Esophagus muscularis mucosa (tissue), 2 donors: ENCODE measurements at regions not wholly inside any gene's neighbourhood (a gene's known extent, or its start where the extent isn't known, plus 50 kb on each side); places are given as distances from the start of the nearest gene placed in this dataset.

Source experiments
- EP300 ChIP-seq: sonication (generic); formaldehyde crosslinking; IDR thresholded peaks from one replicate; pipeline ENCODE4 v1.6.1; 2017; ENCODE audit warnings: antibody characterized with exemption
- POLR2A ChIP-seq: fragments of 450-650 bp; IDR thresholded peaks from one replicate; pipeline ENCODE4 v1.6.1; 2017; ENCODE audit warnings: antibody characterized with exemption, moderate library complexity, mild to moderate bottlenecking, low read depth

GRCh38 chr3:30076899-30077298 is 529.5 kb upstream of the TGFBR2 start:
- TF ChIP-seq POLR2A (no peak), EP300 (no peak)
